GM21576 (cell line): ENCODE measurements at regions not wholly inside any gene's neighbourhood (a gene's known extent, or its start where the extent isn't known, plus 50 kb on each side); places are given as distances from the start of the nearest gene placed in this dataset.
A peak's percentile ranks its signal among the peaks of the same experiment; 100 is the strongest.

Experiments
- ATAC-seq: cut with Tn5 transposase; IDR thresholded peaks from one replicate; pipeline ENCODE4 v1.9.1; 2021; ENCODE audit warnings: mild to moderate bottlenecking, moderate library complexity; ENCODE audit not compliant: unreplicated experiment

GRCh38 chr3:30258426-30259392, 347.7 kb upstream of the TGFBR2 start:
- ATAC-seq: no peak

GRCh38 chr3:30259730-30260129, 346.7 kb upstream of the TGFBR2 start:
- ATAC-seq: no peak

GRCh38 chr3:30260762-30261161, 345.6 kb upstream of the TGFBR2 start:
- ATAC-seq: no peak

GRCh38 chr3:30263238-30263924, 343.0 kb upstream of the TGFBR2 start:
- ATAC-seq: no peak

- ATAC-seq: no peak
Observed at GRCh38 chr3:30263925-30264313, 342.5 kb upstream of the TGFBR2 start.

GRCh38 chr3:30266524-30266923, 339.9 kb upstream of the TGFBR2 start:
- ATAC-seq: no peak

- ATAC-seq: no peak
Observed at GRCh38 chr3:30268288-30268687, 338.1 kb upstream of the TGFBR2 start.

- peak; percentile 76 for ATAC-seq
Observed at GRCh38 chr3:30269751-30270445, 336.5 kb upstream of the TGFBR2 start.

- no peak for ATAC-seq
Observed at GRCh38 chr3:30271781-30272180, 334.6 kb upstream of the TGFBR2 start.

- ATAC-seq: no peak
Observed at GRCh38 chr3:30273304-30274072, 332.9 kb upstream of the TGFBR2 start.

- no peak for ATAC-seq
Observed at GRCh38 chr3:30277494-30277893, 328.9 kb upstream of the TGFBR2 start.

- ATAC-seq: no peak
Observed at GRCh38 chr3:30281526-30281925, 324.9 kb upstream of the TGFBR2 start.

GRCh38 chr3:30282154-30282696, 324.2 kb upstream of the TGFBR2 start:
- no peak for ATAC-seq

- no peak for ATAC-seq
Observed at GRCh38 chr3:30285188-30286006, 321.0 kb upstream of the TGFBR2 start.

- ATAC-seq: no peak
Observed at GRCh38 chr3:30286007-30286669, 320.3 kb upstream of the TGFBR2 start.

GRCh38 chr3:30286811-30287210, 319.6 kb upstream of the TGFBR2 start:
- ATAC-seq: no peak

- no peak for ATAC-seq
Observed at GRCh38 chr3:30288830-30289229, 317.6 kb upstream of the TGFBR2 start.

- ATAC-seq: no peak
Observed at GRCh38 chr3:30289324-30289723, 317.1 kb upstream of the TGFBR2 start.

- no peak for ATAC-seq
Observed at GRCh38 chr3:30289766-30290165, 316.6 kb upstream of the TGFBR2 start.
